ENCODE measurements at regions not wholly inside any gene's neighbourhood (a gene's known extent, or its start where the extent isn't known, plus 50 kb on each side); places are given as distances from the start of the nearest gene placed in this dataset.

DNA sequence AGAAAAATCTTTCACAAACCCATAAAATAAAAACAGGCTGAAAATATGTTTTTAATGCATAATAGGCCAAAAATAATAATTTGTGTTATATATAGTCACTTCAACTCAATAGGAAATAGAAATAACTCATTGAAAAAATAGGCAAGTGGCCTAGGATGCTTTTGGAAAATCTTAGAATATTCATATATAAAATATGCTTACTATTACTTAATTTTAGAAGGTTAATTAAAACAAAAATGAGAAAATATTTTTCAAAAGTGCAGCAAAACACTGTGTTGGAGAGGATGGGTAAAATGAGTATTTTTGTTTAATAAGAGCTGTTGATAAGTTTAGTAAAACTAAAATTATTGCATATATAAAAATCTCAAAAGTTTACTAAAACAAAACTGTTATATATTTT lies 308.0 kb upstream of the ATXN7L3B start:
- TF ChIP-seq, protein P1, sequence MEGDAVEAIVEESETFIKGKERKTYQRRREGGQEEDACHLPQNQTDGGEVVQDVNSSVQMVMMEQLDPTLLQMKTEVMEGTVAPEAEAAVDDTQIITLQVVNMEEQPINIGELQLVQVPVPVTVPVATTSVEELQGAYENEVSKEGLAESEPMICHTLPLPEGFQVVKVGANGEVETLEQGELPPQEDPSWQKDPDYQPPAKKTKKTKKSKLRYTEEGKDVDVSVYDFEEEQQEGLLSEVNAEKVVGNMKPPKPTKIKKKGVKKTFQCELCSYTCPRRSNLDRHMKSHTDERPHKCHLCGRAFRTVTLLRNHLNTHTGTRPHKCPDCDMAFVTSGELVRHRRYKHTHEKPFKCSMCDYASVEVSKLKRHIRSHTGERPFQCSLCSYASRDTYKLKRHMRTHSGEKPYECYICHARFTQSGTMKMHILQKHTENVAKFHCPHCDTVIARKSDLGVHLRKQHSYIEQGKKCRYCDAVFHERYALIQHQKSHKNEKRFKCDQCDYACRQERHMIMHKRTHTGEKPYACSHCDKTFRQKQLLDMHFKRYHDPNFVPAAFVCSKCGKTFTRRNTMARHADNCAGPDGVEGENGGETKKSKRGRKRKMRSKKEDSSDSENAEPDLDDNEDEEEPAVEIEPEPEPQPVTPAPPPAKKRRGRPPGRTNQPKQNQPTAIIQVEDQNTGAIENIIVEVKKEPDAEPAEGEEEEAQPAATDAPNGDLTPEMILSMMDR (IDR thresholded peaks at IDR 0.05 in 8 of 11, conservative IDR thresholded peaks at IDR 0.05 in 3 of 11), result no peak
- TF ChIP-seq POLR2A (IDR thresholded peaks at IDR 0.05) (no peak), POLR2AphosphoS5 (IDR thresholded peaks at IDR 0.05) (no peak)
- H3K36me3 ChIP-seq, result no peaks in the 10 kb centered on the region
- DNase-seq, result no peak
- H3K4me3 ChIP-seq, result no peak overlapping the region
- no peaks in the 10 kb centered on the region for H3K4me1 ChIP-seq
- H3K9me3 ChIP-seq, result no peaks in the 10 kb centered on the region
- no peak overlapping the region for H3K27ac ChIP-seq
- H3K27me3 ChIP-seq (replicated peaks in 1 of 7), result no peaks in the 10 kb centered on the region
- intact Hi-C loops (cut with DNase I; ENCODE audit: low total_unique reads), result no loop called here

DNA sequence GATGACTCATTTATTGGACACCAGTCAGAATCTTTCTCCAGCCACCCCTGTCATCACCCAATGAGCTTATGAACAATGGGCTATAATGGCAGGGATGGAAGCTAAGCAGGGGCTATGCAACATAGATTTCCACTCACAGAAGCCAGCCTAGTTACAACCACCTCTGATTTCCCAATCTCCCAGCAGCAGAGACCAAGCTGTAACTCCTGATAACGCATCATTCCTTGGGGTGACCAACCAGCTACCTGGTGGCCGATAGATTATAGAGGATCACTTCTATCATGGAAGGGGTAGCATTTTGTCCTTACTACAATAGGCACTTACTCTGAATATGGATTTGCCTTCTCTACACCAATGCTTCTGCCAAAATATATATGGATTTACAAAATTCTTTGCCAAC lies 302.3 kb upstream of the ATXN7L3B start:
- no peak for DNase-seq
- H3K36me3 ChIP-seq, result no peaks in the 10 kb centered on the region
- H3K4me3 ChIP-seq, result no peak overlapping the region
- TF ChIP-seq POLR2A (IDR thresholded peaks at IDR 0.05) (no peak), POLR2AphosphoS5 (IDR thresholded peaks at IDR 0.05) (no peak)
- TF ChIP-seq, protein P1 (IDR thresholded peaks at IDR 0.05 in 8 of 11, conservative IDR thresholded peaks at IDR 0.05 in 3 of 11), result no peak
- no peaks in the 10 kb centered on the region for H3K27me3 ChIP-seq (replicated peaks in 1 of 7)
- H3K27ac ChIP-seq, result no peak overlapping the region
- intact Hi-C loops (cut with DNase I; ENCODE audit: low total_unique reads), result no loop called here
- peaks cover 0 to 26% (median 12%) of the 10 kb centered on the region in 8 donors for H3K9me3 ChIP-seq
- 85 to 96% (median 94%) methylated on average over 2 of the region's 2 CpGs for WGBS, 5 donors
- no peaks in the 10 kb centered on the region for H3K4me1 ChIP-seq

DNA sequence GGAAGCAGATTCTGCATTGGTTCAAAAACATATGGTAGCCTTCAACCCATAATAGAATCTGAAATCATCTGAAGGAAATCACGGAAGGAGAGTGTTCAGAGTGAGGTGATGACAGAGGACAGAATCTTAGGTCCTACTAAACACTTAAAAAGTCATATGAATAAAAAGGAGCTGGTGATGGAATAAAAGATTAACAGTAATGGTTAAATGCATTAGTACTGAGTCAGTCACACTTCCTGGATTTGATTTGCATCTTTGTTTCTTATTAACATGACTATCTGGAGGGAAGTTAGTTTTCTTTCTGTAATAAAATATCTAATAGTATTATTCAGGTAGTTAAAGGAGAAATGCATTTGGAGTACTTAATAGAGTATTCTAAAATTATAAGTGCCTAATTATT lies 296.3 kb upstream of the ATXN7L3B start:
- no peaks in the 10 kb centered on the region for H3K4me1 ChIP-seq
- H3K4me3 ChIP-seq, result no peak overlapping the region
- peaks cover 0 to 35% (median 14%) of the 10 kb centered on the region in 8 donors for H3K9me3 ChIP-seq
- TF ChIP-seq, protein P1 (IDR thresholded peaks at IDR 0.05 in 8 of 11, conservative IDR thresholded peaks at IDR 0.05 in 3 of 11), result no peak
- TF ChIP-seq POLR2AphosphoS5 (IDR thresholded peaks at IDR 0.05) (no peak), POLR2A (IDR thresholded peaks at IDR 0.05) (no peak)
- 78 to 90% (median 86%) methylated on average over 1 of the region's 1 CpG for WGBS, 5 donors
- no peak for DNase-seq
- intact Hi-C loops (cut with DNase I; ENCODE audit: low total_unique reads), result no loop called here
- H3K27ac ChIP-seq, result no peak overlapping the region
- no peaks in the 10 kb centered on the region for H3K36me3 ChIP-seq
- H3K27me3 ChIP-seq (replicated peaks in 1 of 7), result no peaks in the 10 kb centered on the region

DNA sequence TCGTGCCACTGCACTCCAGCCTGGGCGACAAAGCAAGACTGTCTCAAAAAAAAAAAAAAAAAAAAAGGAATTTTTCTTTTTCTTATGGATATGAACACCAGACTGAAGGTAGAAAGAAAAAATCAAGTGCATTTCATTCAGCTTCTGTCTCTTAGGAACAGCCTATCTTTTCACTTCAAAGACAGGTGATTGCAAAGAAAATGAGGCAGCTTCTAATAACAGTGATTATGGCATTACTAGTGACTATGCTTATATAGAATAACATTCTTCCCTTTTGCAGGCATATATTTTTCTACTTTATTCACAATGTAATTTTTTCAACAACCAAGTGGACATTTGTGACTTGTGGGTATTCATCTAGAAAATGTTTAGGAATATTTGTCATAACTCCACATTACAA lies 295.5 kb upstream of the ATXN7L3B start:
- Histone ChIP-seq H3K36me3 (no peaks in the 10 kb centered on the region), H3K27ac (no peak overlapping the region), H3K27me3 (replicated peaks in 1 of 7) (no peaks in the 10 kb centered on the region), H3K9me3 (peaks cover 0 to 35% (median 14%) of the 10 kb centered on the region in 8 donors), H3K4me1 (no peaks in the 10 kb centered on the region), H3K4me3 (no peak overlapping the region)
- intact Hi-C loops (cut with DNase I; ENCODE audit: low total_unique reads), result no loop called here
- no peak for DNase-seq
- 68 to 92% (median 89%) methylated on average over 2 of the region's 2 CpGs for WGBS, 5 donors
- TF ChIP-seq, protein P1 (IDR thresholded peaks at IDR 0.05 in 8 of 11, conservative IDR thresholded peaks at IDR 0.05 in 3 of 11), result no peak
- no peak for TF ChIP-seq POLR2A (IDR thresholded peaks at IDR 0.05)
- no peak for TF ChIP-seq POLR2AphosphoS5 (IDR thresholded peaks at IDR 0.05)

Measured in spleen (tissue), 11 donors.